ENCODE measurements at regions not wholly inside any gene's neighbourhood (a gene's known extent, or its start where the extent isn't known, plus 50 kb on each side); places are given as distances from the start of the nearest gene placed in this dataset.

DNA sequence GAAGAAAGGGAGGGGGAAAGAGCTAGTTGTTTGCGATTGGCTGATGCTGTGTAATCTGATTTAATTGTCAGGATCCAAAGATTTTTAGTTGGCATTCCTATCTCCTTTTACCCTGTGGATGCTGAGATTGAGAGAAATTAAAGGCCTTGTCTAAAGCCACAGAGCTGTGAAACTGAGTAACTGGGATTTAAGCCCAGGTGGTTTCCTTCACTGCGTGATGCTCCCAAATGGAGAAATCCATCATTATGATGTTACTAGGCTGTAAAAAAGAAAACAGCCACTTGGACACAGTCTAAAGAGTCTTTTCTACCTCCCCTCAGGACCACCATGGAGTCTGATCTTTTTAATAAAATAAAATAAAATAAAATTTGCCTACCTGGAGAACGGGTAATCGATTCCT lies 883.0 kb upstream of the NR2F2 start:
- Histone ChIP-seq H3K9ac (ENCODE audit: low read depth in 1 of 2, low read length in 2 of 2) (no peak overlapping the region), H3K4me3 (ENCODE audit: low read depth in 1 of 2, low read length in 2 of 2) (no peak overlapping the region), H3K36me3 (ENCODE audit: control insufficient read depth in 1 of 2, insufficient read depth in 2 of 2, low read length in 2 of 2) (no peaks in the 10 kb centered on the region), H3K27ac (ENCODE audit: low read depth, low read length) (no peak overlapping the region), H3K4me1 (ENCODE audit: control insufficient read depth in 1 of 2, insufficient read depth in 2 of 2, low read length in 2 of 2) (peaks cover 0 to 3% of the 10 kb centered on the region in 2 donors), H3K27me3 (ENCODE audit: control insufficient read depth in 1 of 2, insufficient read depth in 2 of 2, low read length in 2 of 2) (no peaks in the 10 kb centered on the region), H3K9me3 (ENCODE audit: control insufficient read depth in 1 of 2, low read length in 2 of 2) (no peaks in the 10 kb centered on the region)

DNA sequence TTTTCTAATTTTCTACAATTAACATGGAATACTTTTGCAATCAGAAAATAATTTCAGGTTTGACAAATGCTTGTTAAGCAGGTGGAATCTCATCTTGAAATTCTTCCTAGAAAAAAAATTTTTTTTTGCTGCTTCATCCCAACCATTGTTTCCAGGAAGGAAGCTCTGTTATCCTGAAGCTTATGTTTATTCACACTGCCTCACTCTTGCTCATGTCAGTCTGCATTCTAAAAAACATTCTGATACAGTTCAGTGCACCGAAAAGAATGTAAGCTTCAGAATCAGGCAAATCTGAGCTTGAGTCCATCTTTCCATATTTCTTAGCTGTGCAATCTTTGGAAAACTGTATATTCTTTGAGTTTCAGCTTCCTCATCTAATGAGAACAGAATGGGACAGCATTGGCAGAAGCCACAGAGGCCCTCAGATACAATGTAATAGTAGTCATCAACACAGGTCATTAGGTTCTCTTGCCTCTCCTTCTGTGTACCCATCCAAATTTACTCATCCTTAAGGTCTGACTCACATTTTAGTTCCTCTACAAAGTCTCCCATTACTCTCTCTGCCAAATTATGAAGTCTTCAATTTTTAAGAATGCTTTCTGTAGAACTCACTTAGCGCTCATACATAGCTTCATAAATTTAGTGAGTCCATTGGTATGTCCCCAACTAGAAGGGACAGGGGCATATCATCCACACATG lies 881.8 kb upstream of the NR2F2 start:
- no peaks in the 10 kb centered on the region for H3K36me3 ChIP-seq (ENCODE audit: control insufficient read depth in 1 of 2, insufficient read depth in 2 of 2, low read length in 2 of 2)
- no peak overlapping the region for H3K4me3 ChIP-seq (ENCODE audit: low read depth in 1 of 2, low read length in 2 of 2)
- H3K27me3 ChIP-seq (ENCODE audit: control insufficient read depth in 1 of 2, insufficient read depth in 2 of 2, low read length in 2 of 2), result no peaks in the 10 kb centered on the region
- H3K9me3 ChIP-seq (ENCODE audit: control insufficient read depth in 1 of 2, low read length in 2 of 2), result no peaks in the 10 kb centered on the region
- no peak overlapping the region for H3K9ac ChIP-seq (ENCODE audit: low read depth in 1 of 2, low read length in 2 of 2)
- peaks cover 0 to 3% of the 10 kb centered on the region in 2 donors for H3K4me1 ChIP-seq (ENCODE audit: control insufficient read depth in 1 of 2, insufficient read depth in 2 of 2, low read length in 2 of 2)
- H3K27ac ChIP-seq (ENCODE audit: low read depth, low read length), result no peak overlapping the region

DNA sequence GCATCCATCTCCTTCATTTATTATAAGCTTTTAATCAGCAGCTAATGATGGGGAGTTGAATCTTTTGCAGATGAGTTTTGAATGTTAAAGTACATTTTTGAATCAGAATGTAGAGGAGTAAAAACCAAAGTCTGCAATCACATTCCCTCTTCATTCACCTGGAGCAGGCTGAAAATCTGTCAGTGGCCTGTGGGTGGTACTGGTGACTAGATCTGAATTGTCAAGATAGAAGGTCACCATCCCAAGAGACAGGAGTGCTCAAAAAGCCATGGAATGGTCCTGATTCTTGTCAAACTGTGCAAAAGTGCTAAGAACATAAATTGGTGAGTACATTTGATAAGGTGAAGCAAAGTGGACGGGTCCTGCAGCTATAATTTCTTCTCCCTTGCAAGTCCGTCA lies 881.3 kb upstream of the NR2F2 start:
- Histone ChIP-seq H3K27me3 (ENCODE audit: control insufficient read depth in 1 of 2, insufficient read depth in 2 of 2, low read length in 2 of 2) (no peaks in the 10 kb centered on the region), H3K27ac (ENCODE audit: low read depth, low read length) (no peak overlapping the region), H3K9ac (ENCODE audit: low read depth in 1 of 2, low read length in 2 of 2) (no peak overlapping the region), H3K9me3 (ENCODE audit: control insufficient read depth in 1 of 2, low read length in 2 of 2) (no peaks in the 10 kb centered on the region), H3K36me3 (ENCODE audit: control insufficient read depth in 1 of 2, insufficient read depth in 2 of 2, low read length in 2 of 2) (no peaks in the 10 kb centered on the region), H3K4me3 (ENCODE audit: low read depth in 1 of 2, low read length in 2 of 2) (no peak overlapping the region), H3K4me1 (ENCODE audit: control insufficient read depth in 1 of 2, insufficient read depth in 2 of 2, low read length in 2 of 2) (peaks cover 0 to 3% of the 10 kb centered on the region in 2 donors)

DNA sequence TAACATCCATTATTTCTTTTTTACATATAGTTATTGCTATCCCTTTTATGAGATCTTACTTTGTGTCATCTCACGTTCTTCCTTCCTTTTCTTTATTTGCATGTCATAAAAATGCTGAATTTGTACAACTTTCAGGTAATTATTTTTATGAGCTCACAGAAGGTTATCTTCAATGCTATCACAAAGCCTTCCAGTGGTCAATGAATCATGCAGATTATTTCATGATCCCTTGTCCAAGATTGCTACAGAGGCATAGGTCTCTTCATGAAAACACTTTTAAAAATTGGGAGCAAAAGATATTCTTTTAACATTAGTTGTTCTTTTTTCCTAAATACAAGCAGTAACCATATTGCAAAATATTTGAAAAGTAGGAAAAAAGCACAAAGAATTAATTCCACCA lies 880.1 kb upstream of the NR2F2 start:
- no peak overlapping the region for H3K9ac ChIP-seq (ENCODE audit: low read depth in 1 of 2, low read length in 2 of 2)
- H3K27me3 ChIP-seq (ENCODE audit: control insufficient read depth in 1 of 2, insufficient read depth in 2 of 2, low read length in 2 of 2), result no peaks in the 10 kb centered on the region
- no peaks in the 10 kb centered on the region for H3K36me3 ChIP-seq (ENCODE audit: control insufficient read depth in 1 of 2, insufficient read depth in 2 of 2, low read length in 2 of 2)
- no peak overlapping the region for H3K4me3 ChIP-seq (ENCODE audit: low read depth in 1 of 2, low read length in 2 of 2)
- H3K9me3 ChIP-seq (ENCODE audit: control insufficient read depth in 1 of 2, low read length in 2 of 2), result no peaks in the 10 kb centered on the region
- H3K27ac ChIP-seq (ENCODE audit: low read depth, low read length), result no peak overlapping the region
- peaks cover 0 to 3% of the 10 kb centered on the region in 2 donors for H3K4me1 ChIP-seq (ENCODE audit: control insufficient read depth in 1 of 2, insufficient read depth in 2 of 2, low read length in 2 of 2)

DNA sequence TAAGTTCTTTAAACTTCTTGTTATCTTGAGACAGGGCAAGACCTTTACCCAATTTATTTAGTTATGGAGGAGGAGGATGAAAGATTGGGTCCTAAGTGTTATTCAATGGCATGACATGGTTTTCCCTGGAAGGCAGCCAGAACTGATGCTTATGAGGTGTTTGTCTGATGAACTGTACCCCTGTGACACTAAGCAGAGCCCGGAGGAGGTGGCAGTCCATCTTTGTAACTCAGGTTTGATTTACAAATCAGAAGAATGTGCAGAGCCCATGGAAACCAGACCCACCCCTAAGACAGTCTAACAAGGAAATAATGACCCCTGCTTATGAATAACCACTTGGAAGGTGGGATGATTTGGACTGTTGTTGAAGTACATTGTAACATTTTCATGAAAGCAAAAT lies 878.6 kb upstream of the NR2F2 start:
- Histone ChIP-seq H3K9me3 (ENCODE audit: control insufficient read depth in 1 of 2, low read length in 2 of 2) (no peaks in the 10 kb centered on the region), H3K27me3 (ENCODE audit: control insufficient read depth in 1 of 2, insufficient read depth in 2 of 2, low read length in 2 of 2) (no peaks in the 10 kb centered on the region), H3K9ac (ENCODE audit: low read depth in 1 of 2, low read length in 2 of 2) (no peak overlapping the region), H3K27ac (ENCODE audit: low read depth, low read length) (no peak overlapping the region), H3K36me3 (ENCODE audit: control insufficient read depth in 1 of 2, insufficient read depth in 2 of 2, low read length in 2 of 2) (no peaks in the 10 kb centered on the region), H3K4me3 (ENCODE audit: low read depth in 1 of 2, low read length in 2 of 2) (no peak overlapping the region), H3K4me1 (ENCODE audit: control insufficient read depth in 1 of 2, insufficient read depth in 2 of 2, low read length in 2 of 2) (peaks cover 0 to 3% of the 10 kb centered on the region in 2 donors)

DNA sequence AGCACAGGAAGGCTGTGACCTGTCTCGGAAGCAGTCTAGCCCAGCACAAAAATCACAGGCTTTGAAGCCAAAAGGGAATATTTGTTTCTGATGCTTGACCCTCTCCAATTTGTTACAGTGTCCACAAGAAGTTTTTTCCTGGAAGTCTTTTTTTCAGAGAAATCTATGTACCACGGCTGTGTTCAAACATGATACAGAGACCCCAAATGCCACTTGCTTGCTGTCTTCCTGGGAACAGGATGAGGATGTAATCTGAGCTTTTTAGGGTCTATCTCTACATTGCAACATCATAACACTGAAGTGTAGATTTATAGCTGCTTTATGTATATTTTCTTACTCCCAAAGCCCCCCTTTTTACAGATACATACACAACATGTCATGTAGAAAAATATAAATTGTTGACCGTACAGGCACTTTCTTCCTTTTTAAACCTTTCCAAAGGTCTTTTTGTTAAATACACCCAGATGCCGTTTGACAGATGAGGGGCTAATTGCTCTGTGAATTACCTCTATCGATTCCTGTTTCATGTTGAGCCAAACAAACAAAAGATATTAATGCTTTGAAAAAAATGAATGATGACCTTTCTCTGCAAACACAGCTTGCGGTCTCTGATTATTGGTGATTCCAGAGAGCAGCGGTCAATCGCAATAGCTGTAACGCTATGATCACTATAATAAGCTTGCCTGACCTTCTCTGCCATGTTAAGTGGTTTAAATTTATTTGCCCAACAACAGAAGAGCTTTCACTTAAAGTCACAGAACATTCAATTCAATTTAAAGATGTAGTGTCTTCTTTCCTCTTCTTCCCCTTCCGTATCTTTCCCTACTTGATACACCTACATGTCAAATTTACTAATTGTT lies 875.9 kb upstream of the NR2F2 start:
- Histone ChIP-seq H3K4me3 (ENCODE audit: low read depth in 1 of 2, low read length in 2 of 2) (no peak overlapping the region), H3K9me3 (ENCODE audit: control insufficient read depth in 1 of 2, low read length in 2 of 2) (no peaks in the 10 kb centered on the region), H3K36me3 (ENCODE audit: control insufficient read depth in 1 of 2, insufficient read depth in 2 of 2, low read length in 2 of 2) (no peaks in the 10 kb centered on the region), H3K27ac (ENCODE audit: low read depth, low read length) (no peak overlapping the region), H3K4me1 (ENCODE audit: control insufficient read depth in 1 of 2, insufficient read depth in 2 of 2, low read length in 2 of 2) (no peaks in the 10 kb centered on the region), H3K27me3 (ENCODE audit: control insufficient read depth in 1 of 2, insufficient read depth in 2 of 2, low read length in 2 of 2) (no peaks in the 10 kb centered on the region), H3K9ac (ENCODE audit: low read depth in 1 of 2, low read length in 2 of 2) (no peak overlapping the region)

DNA sequence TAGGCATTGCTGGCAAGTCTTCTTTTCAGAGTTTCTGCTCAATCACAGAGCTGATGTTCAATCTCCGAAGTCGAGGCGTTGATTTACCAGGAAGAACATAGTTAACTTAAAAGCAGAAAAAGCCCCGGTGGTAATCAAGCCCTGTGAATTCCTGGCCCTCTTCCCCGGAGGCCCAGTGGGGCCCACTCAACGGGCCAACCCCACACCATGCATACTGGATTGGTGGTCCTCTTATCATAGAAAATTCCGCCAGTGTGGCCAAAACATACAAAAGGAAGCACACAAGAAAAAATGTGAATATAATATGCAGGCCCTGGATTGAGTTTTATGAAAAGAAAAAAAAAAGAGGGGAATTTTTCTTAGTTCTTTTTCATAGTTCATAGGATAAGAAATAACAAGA lies 873.0 kb upstream of the NR2F2 start:
- Histone ChIP-seq H3K9ac (ENCODE audit: low read depth in 1 of 2, low read length in 2 of 2) (no peak overlapping the region), H3K36me3 (ENCODE audit: control insufficient read depth in 1 of 2, insufficient read depth in 2 of 2, low read length in 2 of 2) (no peaks in the 10 kb centered on the region), H3K4me1 (ENCODE audit: control insufficient read depth in 1 of 2, insufficient read depth in 2 of 2, low read length in 2 of 2) (no peaks in the 10 kb centered on the region), H3K27me3 (ENCODE audit: control insufficient read depth in 1 of 2, insufficient read depth in 2 of 2, low read length in 2 of 2) (no peaks in the 10 kb centered on the region), H3K9me3 (ENCODE audit: control insufficient read depth in 1 of 2, low read length in 2 of 2) (no peaks in the 10 kb centered on the region), H3K4me3 (ENCODE audit: low read depth in 1 of 2, low read length in 2 of 2) (no peak overlapping the region), H3K27ac (ENCODE audit: low read depth, low read length) (no peak overlapping the region)

DNA sequence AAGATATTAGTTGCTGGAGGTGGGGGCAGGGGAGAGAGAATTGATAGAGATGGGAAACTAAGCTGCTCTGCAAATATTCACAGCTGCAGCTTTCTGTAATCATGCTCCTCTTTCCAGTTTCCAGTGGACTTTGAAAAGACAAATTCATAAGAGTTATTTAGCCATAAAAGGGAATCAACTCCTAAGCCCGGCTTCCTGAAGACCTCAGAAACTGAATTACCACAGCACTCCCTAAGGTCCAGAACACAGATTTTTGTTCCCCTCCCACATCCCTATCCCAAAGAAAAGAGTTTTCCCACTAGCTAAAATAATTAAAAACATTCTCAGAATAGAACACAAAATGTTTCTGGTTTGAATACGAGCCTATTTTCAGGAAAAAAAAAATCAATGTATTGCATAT lies 871.8 kb upstream of the NR2F2 start:
- no peaks in the 10 kb centered on the region for H3K4me1 ChIP-seq (ENCODE audit: control insufficient read depth in 1 of 2, insufficient read depth in 2 of 2, low read length in 2 of 2)
- no peaks in the 10 kb centered on the region for H3K36me3 ChIP-seq (ENCODE audit: control insufficient read depth in 1 of 2, insufficient read depth in 2 of 2, low read length in 2 of 2)
- no peak overlapping the region for H3K4me3 ChIP-seq (ENCODE audit: low read depth in 1 of 2, low read length in 2 of 2)
- no peak overlapping the region for H3K9ac ChIP-seq (ENCODE audit: low read depth in 1 of 2, low read length in 2 of 2)
- no peak overlapping the region for H3K27ac ChIP-seq (ENCODE audit: low read depth, low read length)
- no peaks in the 10 kb centered on the region for H3K9me3 ChIP-seq (ENCODE audit: control insufficient read depth in 1 of 2, low read length in 2 of 2)
- H3K27me3 ChIP-seq (ENCODE audit: control insufficient read depth in 1 of 2, insufficient read depth in 2 of 2, low read length in 2 of 2), result no peaks in the 10 kb centered on the region

DNA sequence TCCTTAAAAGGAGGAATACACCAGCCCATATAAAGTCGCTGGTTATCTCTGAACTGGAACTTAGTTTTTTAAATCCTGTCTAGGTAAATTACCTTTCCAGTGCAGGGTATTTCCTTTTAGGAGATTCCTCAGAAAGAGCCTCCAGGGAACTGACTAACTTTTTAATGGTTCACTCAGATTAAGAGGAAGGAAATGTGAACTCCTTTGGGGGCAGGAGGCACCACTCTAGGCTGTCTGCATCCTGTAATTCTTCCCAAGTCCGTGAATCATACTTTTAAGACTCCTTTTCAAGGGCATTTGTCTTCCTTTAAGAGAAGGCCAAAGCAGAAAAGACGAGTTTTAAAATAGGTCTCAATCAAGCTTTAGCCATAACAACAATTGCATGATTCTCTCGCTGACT lies 871.2 kb upstream of the NR2F2 start:
- H3K4me3 ChIP-seq (ENCODE audit: low read depth in 1 of 2, low read length in 2 of 2), result no peak overlapping the region
- H3K27ac ChIP-seq (ENCODE audit: low read depth, low read length), result no peak overlapping the region
- H3K36me3 ChIP-seq (ENCODE audit: control insufficient read depth in 1 of 2, insufficient read depth in 2 of 2, low read length in 2 of 2), result no peaks in the 10 kb centered on the region
- H3K9me3 ChIP-seq (ENCODE audit: control insufficient read depth in 1 of 2, low read length in 2 of 2), result no peaks in the 10 kb centered on the region
- no peaks in the 10 kb centered on the region for H3K4me1 ChIP-seq (ENCODE audit: control insufficient read depth in 1 of 2, insufficient read depth in 2 of 2, low read length in 2 of 2)
- H3K9ac ChIP-seq (ENCODE audit: low read depth in 1 of 2, low read length in 2 of 2), result no peak overlapping the region
- H3K27me3 ChIP-seq (ENCODE audit: control insufficient read depth in 1 of 2, insufficient read depth in 2 of 2, low read length in 2 of 2), result no peaks in the 10 kb centered on the region

DNA sequence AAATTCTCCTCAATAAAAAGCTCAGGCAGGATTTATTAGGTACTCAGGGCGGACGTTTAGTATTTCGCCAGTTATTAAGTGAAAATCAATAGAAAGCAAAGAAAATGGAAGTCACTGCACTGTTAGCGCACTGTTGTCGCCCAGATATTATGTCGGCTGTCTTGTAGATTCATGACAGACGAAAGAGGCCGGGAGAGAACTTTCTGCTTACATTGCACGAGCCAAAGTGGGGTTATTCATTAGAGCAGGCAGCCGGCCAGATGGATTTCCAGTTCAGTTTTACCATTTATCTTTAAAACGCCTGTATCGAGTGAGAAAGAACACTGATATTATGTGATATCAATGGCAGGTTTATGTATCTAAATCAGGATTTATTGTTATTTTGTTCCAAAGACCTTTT lies 866.0 kb upstream of the NR2F2 start:
- Histone ChIP-seq H3K9ac (ENCODE audit: low read depth in 1 of 2, low read length in 2 of 2) (no peak overlapping the region), H3K4me1 (ENCODE audit: control insufficient read depth in 1 of 2, insufficient read depth in 2 of 2, low read length in 2 of 2) (no peaks in the 10 kb centered on the region), H3K9me3 (ENCODE audit: control insufficient read depth in 1 of 2, low read length in 2 of 2) (no peaks in the 10 kb centered on the region), H3K36me3 (ENCODE audit: control insufficient read depth in 1 of 2, insufficient read depth in 2 of 2, low read length in 2 of 2) (no peaks in the 10 kb centered on the region), H3K4me3 (ENCODE audit: low read depth in 1 of 2, low read length in 2 of 2) (no peak overlapping the region), H3K27me3 (ENCODE audit: control insufficient read depth in 1 of 2, insufficient read depth in 2 of 2, low read length in 2 of 2) (no peaks in the 10 kb centered on the region), H3K27ac (ENCODE audit: low read depth, low read length) (no peak overlapping the region)

Data from duodenal mucosa (tissue), 2 donors.